Lower lobe of right lung (tissue), 2 donors: ENCODE measurements at regions not wholly inside any gene's neighbourhood (a gene's known extent, or its start where the extent isn't known, plus 50 kb on each side); places are given as distances from the start of the nearest gene placed in this dataset.

Source experiments
- ATAC-seq, 2 donors: fragments of 200-7000 bp; cut with Tn5 transposase; one replicate each; pipeline ENCODE4 v1.9.1; 2020 to 2022; ENCODE audit warnings: mild to moderate bottlenecking in 2 of 2, moderate library complexity in 2 of 2
- DNase-seq: peaks from one replicate; pipeline ENCODE4 v3.0.0-alpha.2; 2020
- H3K27ac ChIP-seq: fragments of 200-600 bp; one replicate; pipeline ENCODE4 v1.8.0; 2022
- H3K27me3 ChIP-seq: fragments of 200-600 bp; one replicate; pipeline ENCODE4 v1.8.0; 2022; ENCODE audit warnings: low read depth
- H3K36me3 ChIP-seq: fragments of 200-600 bp; one replicate; pipeline ENCODE4 v1.8.0; 2022; ENCODE audit warnings: mild to moderate bottlenecking
- H3K4me1 ChIP-seq: fragments of 200-600 bp; one replicate; pipeline ENCODE4 v1.8.0; 2022
- H3K4me3 ChIP-seq: fragments of 200-600 bp; one replicate; pipeline ENCODE4 v1.8.0; 2022; ENCODE audit warnings: mild to moderate bottlenecking
- H3K9me3 ChIP-seq: fragments of 200-600 bp; one replicate; pipeline ENCODE4 v1.8.0; 2022
- intact Hi-C: fragments of 100-400 bp; cut with DNase I; formaldehyde crosslinking; loops from one replicate; pipeline ENCODE4 v1.11.0; 2022
- TF ChIP-seq, protein P1 (sequence below): fragments of 200-600 bp; IDR thresholded peaks from one replicate; pipeline ENCODE4 v1.8.0; 2022; ENCODE audit warnings: antibody characterized with exemption, mild to moderate bottlenecking
- donor health status: DM: no; HTN: yes; CAD: no; lungs with severe emphysema.

GRCh38 chr16:59410451-59410850 lies 676.3 kb upstream of the GOT2 start:
- intact Hi-C loops = no loop called here
- no peak overlapping the region for H3K27ac ChIP-seq
- no peak for ATAC-seq

GRCh38 chr16:59405802-59406201 lies 671.7 kb upstream of the GOT2 start:
- H3K4me1 ChIP-seq = no peaks in the 10 kb centered on the region
- no peak for ATAC-seq
- H3K36me3 ChIP-seq = no peaks in the 10 kb centered on the region
- H3K4me3 ChIP-seq = no peak overlapping the region
- intact Hi-C loops = no loop called here
- TF ChIP-seq, protein P1, sequence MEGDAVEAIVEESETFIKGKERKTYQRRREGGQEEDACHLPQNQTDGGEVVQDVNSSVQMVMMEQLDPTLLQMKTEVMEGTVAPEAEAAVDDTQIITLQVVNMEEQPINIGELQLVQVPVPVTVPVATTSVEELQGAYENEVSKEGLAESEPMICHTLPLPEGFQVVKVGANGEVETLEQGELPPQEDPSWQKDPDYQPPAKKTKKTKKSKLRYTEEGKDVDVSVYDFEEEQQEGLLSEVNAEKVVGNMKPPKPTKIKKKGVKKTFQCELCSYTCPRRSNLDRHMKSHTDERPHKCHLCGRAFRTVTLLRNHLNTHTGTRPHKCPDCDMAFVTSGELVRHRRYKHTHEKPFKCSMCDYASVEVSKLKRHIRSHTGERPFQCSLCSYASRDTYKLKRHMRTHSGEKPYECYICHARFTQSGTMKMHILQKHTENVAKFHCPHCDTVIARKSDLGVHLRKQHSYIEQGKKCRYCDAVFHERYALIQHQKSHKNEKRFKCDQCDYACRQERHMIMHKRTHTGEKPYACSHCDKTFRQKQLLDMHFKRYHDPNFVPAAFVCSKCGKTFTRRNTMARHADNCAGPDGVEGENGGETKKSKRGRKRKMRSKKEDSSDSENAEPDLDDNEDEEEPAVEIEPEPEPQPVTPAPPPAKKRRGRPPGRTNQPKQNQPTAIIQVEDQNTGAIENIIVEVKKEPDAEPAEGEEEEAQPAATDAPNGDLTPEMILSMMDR = no peak
- H3K27ac ChIP-seq = no peak overlapping the region
- H3K9me3 ChIP-seq = no peaks in the 10 kb centered on the region
- DNase-seq = no peak
- H3K27me3 ChIP-seq = no peaks in the 10 kb centered on the region

More at GRCh38 chr16:59410451-59410850, 676.3 kb upstream of the GOT2 start:
- H3K4me1 ChIP-seq = no peaks in the 10 kb centered on the region
- TF ChIP-seq, protein P1 = no peak
- no peaks in the 10 kb centered on the region for H3K9me3 ChIP-seq
- no peak for DNase-seq
- H3K4me3 ChIP-seq = no peak overlapping the region
- no peaks in the 10 kb centered on the region for H3K27me3 ChIP-seq
- no peaks in the 10 kb centered on the region for H3K36me3 ChIP-seq

DNA sequence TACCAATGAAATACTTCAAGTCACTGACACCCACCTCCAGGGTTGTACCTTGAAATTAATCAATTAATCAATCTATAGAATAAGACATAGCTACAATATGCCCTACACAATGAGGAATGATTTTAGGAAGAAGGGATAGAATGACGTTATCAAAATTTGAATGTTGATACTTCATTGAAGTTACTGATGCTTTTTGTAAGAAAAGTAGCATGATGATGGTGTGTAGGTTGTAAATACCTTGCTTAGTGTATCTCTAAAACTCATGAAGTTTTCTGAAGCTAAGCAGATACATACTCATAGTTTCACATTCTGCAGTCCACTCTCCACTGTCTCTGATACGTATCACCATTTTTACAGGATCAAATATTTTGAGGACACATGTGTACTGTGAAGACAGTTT lies 670.4 kb upstream of the GOT2 start:
- H3K4me1 ChIP-seq = no peaks in the 10 kb centered on the region
- H3K27me3 ChIP-seq = no peaks in the 10 kb centered on the region
- DNase-seq (no peak), ATAC-seq (no peak)
- H3K36me3 ChIP-seq = no peaks in the 10 kb centered on the region
- TF ChIP-seq, protein P1 = no peak
- no peaks in the 10 kb centered on the region for H3K9me3 ChIP-seq
- intact Hi-C loops = no loop called here
- H3K4me3 ChIP-seq = no peak overlapping the region
- H3K27ac ChIP-seq = no peak overlapping the region

DNA sequence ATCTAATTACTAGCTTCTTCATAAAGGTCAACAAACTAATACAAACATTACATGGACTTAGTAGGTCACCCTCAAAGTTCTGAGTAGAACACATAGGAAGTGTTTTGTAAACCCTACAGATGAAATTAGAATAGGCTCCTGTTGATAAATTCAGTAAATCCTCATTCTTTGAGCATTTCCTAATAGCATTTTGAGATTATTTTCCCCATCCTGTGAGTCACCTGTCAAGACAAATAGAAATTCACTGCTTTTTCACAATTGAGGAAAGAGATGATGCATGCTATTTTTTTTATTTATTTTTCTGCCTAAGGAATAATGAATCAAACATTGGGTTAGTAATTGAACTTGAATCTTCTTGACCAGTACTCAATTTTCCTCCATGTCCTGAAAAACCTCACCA lies 666.7 kb upstream of the GOT2 start:
- ATAC-seq = no peak
- TF ChIP-seq, protein P1 = no peak
- Histone ChIP-seq H3K4me3 (no peak overlapping the region), H3K27me3 (no peaks in the 10 kb centered on the region), H3K4me1 (no peaks in the 10 kb centered on the region), H3K27ac (no peak overlapping the region), H3K9me3 (no peaks in the 10 kb centered on the region), H3K36me3 (no peaks in the 10 kb centered on the region)
- intact Hi-C loops = no loop called here
- no peak for DNase-seq

DNA sequence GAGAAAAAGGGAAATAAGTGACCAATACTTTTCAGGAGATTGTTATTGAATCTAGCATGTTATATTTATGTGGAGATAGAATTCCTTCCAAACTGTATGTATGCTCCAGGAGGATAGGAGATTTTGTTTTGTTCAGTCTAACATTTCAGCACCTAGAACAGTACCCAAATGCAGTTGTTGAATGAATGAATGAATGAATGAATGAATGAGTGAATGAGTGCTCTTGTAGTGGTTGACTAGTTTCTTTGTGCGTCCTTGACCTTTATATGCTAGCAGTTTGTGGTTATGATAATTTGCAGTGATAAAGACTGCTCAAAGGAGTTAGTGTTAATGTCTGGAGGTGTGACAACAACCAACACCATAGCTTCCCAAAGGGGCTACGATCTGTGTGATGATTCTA lies 663.5 kb upstream of the GOT2 start:
- Histone ChIP-seq H3K36me3 (no peaks in the 10 kb centered on the region), H3K27ac (no peak overlapping the region), H3K9me3 (no peaks in the 10 kb centered on the region), H3K27me3 (no peaks in the 10 kb centered on the region), H3K4me3 (no peak overlapping the region), H3K4me1 (no peaks in the 10 kb centered on the region)
- TF ChIP-seq, protein P1 = no peak
- ATAC-seq (no peak), DNase-seq (no peak)
- intact Hi-C loops = no loop called here

DNA sequence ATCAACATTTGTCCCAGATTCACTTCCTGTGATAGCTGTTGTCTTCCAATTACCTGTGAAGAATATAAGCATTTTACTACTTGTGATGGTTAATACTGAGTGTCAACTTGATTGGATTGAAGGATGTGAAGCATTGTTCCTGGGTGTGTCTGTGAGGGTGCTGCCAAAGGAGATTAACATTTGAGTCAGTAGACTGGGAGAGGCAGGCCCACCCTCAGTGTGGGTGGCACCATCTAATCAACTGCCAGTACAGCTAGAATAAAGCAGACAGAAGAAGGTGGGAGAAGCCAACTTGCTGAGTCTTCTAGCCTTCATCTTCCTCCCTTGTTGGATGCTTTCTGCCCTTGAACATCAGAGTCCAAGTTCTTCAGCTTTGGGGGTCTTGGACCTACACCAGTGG lies 660.4 kb upstream of the GOT2 start:
- Histone ChIP-seq H3K27ac (no peak overlapping the region), H3K27me3 (no peaks in the 10 kb centered on the region), H3K4me1 (no peaks in the 10 kb centered on the region), H3K36me3 (no peaks in the 10 kb centered on the region), H3K9me3 (no peaks in the 10 kb centered on the region), H3K4me3 (no peak overlapping the region)
- TF ChIP-seq, protein P1 = no peak
- ATAC-seq (no peak), DNase-seq (no peak)
- intact Hi-C loops = no loop called here
